HEK293 (cell line): ENCODE measurements at regions not wholly inside any gene's neighbourhood (a gene's known extent, or its start where the extent isn't known, plus 50 kb on each side); places are given as distances from the start of the nearest gene placed in this dataset.

Source experiments
- CTCF ChIP-seq: fragments of 450-650 bp; formaldehyde crosslinking; IDR thresholded peaks from 2 replicates; pipeline ENCODE4 v1.5.1; 2016; ENCODE audit warnings: missing biosample characterization, missing genetic modification characterization
- MYNN ChIP-seq: fragments of 450-650 bp; formaldehyde crosslinking; IDR thresholded peaks from 2 replicates; pipeline ENCODE4 v1.5.1; 2016; ENCODE audit warnings: missing biosample characterization, missing genetic modification characterization, borderline replicate concordance
- REPIN1 ChIP-seq: fragments of 450-650 bp; formaldehyde crosslinking; IDR thresholded peaks from 2 replicates; pipeline ENCODE4 v1.5.1; 2017; ENCODE audit warnings: missing biosample characterization, missing genetic modification characterization, low read depth
- ZBTB11 ChIP-seq: fragments of 450-650 bp; formaldehyde crosslinking; conservative IDR thresholded peaks from 2 replicates; pipeline ENCODE4 v1.5.1; 2016; ENCODE audit warnings: low read depth, missing biosample characterization, missing genetic modification characterization
- ZBTB21 ChIP-seq: fragments of 450-650 bp; formaldehyde crosslinking; IDR thresholded peaks from 2 replicates; pipeline ENCODE4 v1.5.1; 2017; ENCODE audit warnings: missing biosample characterization, missing genetic modification characterization
- ZNF133 ChIP-seq: fragments of 450-650 bp; formaldehyde crosslinking; IDR thresholded peaks from 2 replicates; pipeline ENCODE4 v1.5.1; 2016; ENCODE audit warnings: missing biosample characterization, missing genetic modification characterization
- ZNF274 ChIP-seq, 2 experiments: fragments of 200-500 bp in 1 of 2; fragments of 450-650 bp in 1 of 2; sonication (Bioruptor generic) in 1 of 2; formaldehyde crosslinking in 1 of 2; IDR thresholded peaks; 2 replicates each; pipeline versions ENCODE4 v1.5.1 to v1.6.1; 2014 to 2016; ENCODE audit warnings: borderline replicate concordance in 1 of 2, inconsistent platforms in 1 of 2, low read length in 1 of 2, missing biosample characterization in 1 of 2, missing genetic modification characterization in 1 of 2
- ZNF37A ChIP-seq: fragments of 450-650 bp; IDR thresholded peaks from 2 replicates; pipeline ENCODE4 v1.5.1; 2018; ENCODE audit warnings: missing biosample characterization, missing genetic modification characterization
- ZNF398 ChIP-seq: fragments of 450-650 bp; formaldehyde crosslinking; IDR thresholded peaks from 2 replicates; pipeline ENCODE4 v1.5.1; 2017; ENCODE audit warnings: missing biosample characterization, missing genetic modification characterization
- ZNF514 ChIP-seq: fragments of 450-650 bp; formaldehyde crosslinking; IDR thresholded peaks from 2 replicates; pipeline ENCODE4 v1.5.1; 2016; ENCODE audit warnings: missing biosample characterization, missing genetic modification characterization
- ZNF561 ChIP-seq: fragments of 450-650 bp; IDR thresholded peaks from 2 replicates; pipeline ENCODE4 v1.5.1; 2018; ENCODE audit warnings: missing biosample characterization, missing genetic modification characterization, borderline replicate concordance
- ZNF629 ChIP-seq: fragments of 450-650 bp; formaldehyde crosslinking; IDR thresholded peaks from 2 replicates; pipeline ENCODE4 v1.5.1; 2017; ENCODE audit warnings: missing biosample characterization, missing genetic modification characterization
- ZNF654 ChIP-seq: fragments of 450-650 bp; formaldehyde crosslinking; IDR thresholded peaks from 2 replicates; pipeline ENCODE4 v1.5.1; 2016; ENCODE audit warnings: low read depth, missing biosample characterization, missing genetic modification characterization
- ZNF707 ChIP-seq: fragments of 450-650 bp; formaldehyde crosslinking; IDR thresholded peaks from 2 replicates; pipeline ENCODE4 v1.5.1; 2016; ENCODE audit warnings: missing biosample characterization, missing genetic modification characterization

GRCh38 chr14:30153717-30154116 lies 226.1 kb upstream of the PRKD1 start:
- TF ChIP-seq REPIN1 (tag by site-specific recombination) (no peak), MYNN (tag by site-specific recombination) (no peak), CTCF (tag by site-specific recombination) (no peak), ZNF654 (no peak), ZNF629 (no peak), ZNF561 (tag by site-specific recombination) (no peak), ZBTB21 (tag by site-specific recombination) (no peak), ZNF707 (tag by site-specific recombination) (no peak), ZNF133 (tag by site-specific recombination) (no peak), ZNF398 (no peak), ZNF37A (no peak), ZNF274 (IDR thresholded peaks at IDR 0.05; ENCODE audit: low read length) (no peak), ZNF274 (tag by site-specific recombination; IDR thresholded peaks at IDR 0.05; ENCODE audit: borderline replicate concordance) (no peak), ZNF514 (no peak), ZBTB11 (tag by site-specific recombination) (no peak)
